K562 (cell line): ENCODE measurements at regions not wholly inside any gene's neighbourhood (a gene's known extent, or its start where the extent isn't known, plus 50 kb on each side); places are given as distances from the start of the nearest gene placed in this dataset.

Experiments used
- ATF3 ChIP-seq, 2 experiments: fragments of 450-650 bp in 1 of 2; sonication (generic) in 1 of 2; formaldehyde crosslinking in 1 of 2; IDR thresholded peaks in 1 of 2; conservative IDR thresholded peaks in 1 of 2; 2 replicates each; pipeline versions ENCODE4 v1.6.1 to v1.8.1; 2016 to 2023; ENCODE audit warnings: mild to moderate bottlenecking in 2 of 2, moderate library complexity in 2 of 2, inconsistent platforms in 1 of 2, missing genetic modification reagents in 1 of 2
- BMI1 ChIP-seq: fragments of 150-350 bp; IDR thresholded peaks from 2 replicates; pipeline ENCODE4 v1.6.1; 2014; ENCODE audit warnings: low read length
- EP300 ChIP-seq: IDR thresholded peaks from 2 replicates; pipeline ENCODE4 v1.6.1; 2012; ENCODE audit warnings: low read length, improper control_type of control experiment
- NONO ChIP-seq, 2 experiments: fragments of 200-400 bp in 1 of 2; fragments of 450-650 bp in 1 of 2; formaldehyde crosslinking in 1 of 2; IDR thresholded peaks; 2 replicates each; pipeline ENCODE4 v1.6.1; 2017; ENCODE audit warnings: low read depth in 2 of 2, mild to moderate bottlenecking in 2 of 2, moderate library complexity in 2 of 2, low read length in 1 of 2
- POLR2AphosphoS5 ChIP-seq: IDR thresholded peaks from 2 replicates; pipeline ENCODE4 v1.6.1; 2011; ENCODE audit warnings: mild to moderate bottlenecking, low read depth, low read length, moderate library complexity; ENCODE audit not compliant: control insufficient read depth, insufficient read depth
- SMC3 ChIP-seq: conservative IDR thresholded peaks from 2 replicates; pipeline ENCODE4 v1.6.1; 2011; ENCODE audit warnings: low read depth, low read length, improper control_type of control experiment; ENCODE audit not compliant: insufficient read depth
- USF1 ChIP-seq: sonication (generic); formaldehyde crosslinking; IDR thresholded peaks from 2 replicates; pipeline ENCODE4 v1.9.0; 2022; ENCODE audit warnings: mild to moderate bottlenecking, missing genetic modification reagents
- ZNF77 ChIP-seq: fragments of 250-450 bp; sonication (Bioruptor Pico); IDR thresholded peaks from 2 replicates; pipeline ENCODE4 v1.5.0; 2020
- TF ChIP-seq, protein P1 (sequence below), 2 experiments: fragments of 450-650 bp; conservative IDR thresholded peaks; 2 replicates each; pipeline ENCODE4 v1.6.1; 2017; ENCODE audit warnings: mild to moderate bottlenecking in 2 of 2, moderate library complexity in 2 of 2

GRCh38 chr20:4469910-4470309 lies 216.3 kb upstream of the PRNP start:
- TF ChIP-seq BMI1: no peak
- no peak for TF ChIP-seq ATF3 (IDR thresholded peaks at IDR 0.05)
- no peak for TF ChIP-seq ATF3 (CRISPR knock-in tag; conservative IDR thresholded peaks at IDR 0.05)
- TF ChIP-seq ZNF77: no peak
- no peak for TF ChIP-seq SMC3
- TF ChIP-seq USF1 (CRISPR knock-in tag): no peak
- TF ChIP-seq NONO (IDR thresholded peaks at IDR 0.05; ENCODE audit: low read depth in 2 of 2, low read length in 1 of 2): no peak
- TF ChIP-seq, protein P1, sequence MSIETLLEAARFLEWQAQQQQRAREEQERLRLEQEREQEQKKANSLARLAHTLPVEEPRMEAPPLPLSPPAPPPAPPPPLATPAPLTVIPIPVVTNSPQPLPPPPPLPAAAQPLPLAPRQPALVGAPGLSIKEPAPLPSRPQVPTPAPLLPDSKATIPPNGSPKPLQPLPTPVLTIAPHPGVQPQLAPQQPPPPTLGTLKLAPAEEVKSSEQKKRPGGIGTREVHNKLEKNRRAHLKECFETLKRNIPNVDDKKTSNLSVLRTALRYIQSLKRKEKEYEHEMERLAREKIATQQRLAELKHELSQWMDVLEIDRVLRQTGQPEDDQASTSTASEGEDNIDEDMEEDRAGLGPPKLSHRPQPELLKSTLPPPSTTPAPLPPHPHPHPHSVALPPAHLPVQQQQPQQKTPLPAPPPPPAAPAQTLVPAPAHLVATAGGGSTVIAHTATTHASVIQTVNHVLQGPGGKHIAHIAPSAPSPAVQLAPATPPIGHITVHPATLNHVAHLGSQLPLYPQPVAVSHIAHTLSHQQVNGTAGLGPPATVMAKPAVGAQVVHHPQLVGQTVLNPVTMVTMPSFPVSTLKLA (conservative IDR thresholded peaks at IDR 0.05): no peak
- TF ChIP-seq POLR2AphosphoS5: no peak
- TF ChIP-seq EP300: no peak
